ENCODE measurements at regions not wholly inside any gene's neighbourhood (a gene's known extent, or its start where the extent isn't known, plus 50 kb on each side); places are given as distances from the start of the nearest gene placed in this dataset.
A peak's percentile ranks its signal among the peaks of the same experiment; 100 is the strongest.

DNA sequence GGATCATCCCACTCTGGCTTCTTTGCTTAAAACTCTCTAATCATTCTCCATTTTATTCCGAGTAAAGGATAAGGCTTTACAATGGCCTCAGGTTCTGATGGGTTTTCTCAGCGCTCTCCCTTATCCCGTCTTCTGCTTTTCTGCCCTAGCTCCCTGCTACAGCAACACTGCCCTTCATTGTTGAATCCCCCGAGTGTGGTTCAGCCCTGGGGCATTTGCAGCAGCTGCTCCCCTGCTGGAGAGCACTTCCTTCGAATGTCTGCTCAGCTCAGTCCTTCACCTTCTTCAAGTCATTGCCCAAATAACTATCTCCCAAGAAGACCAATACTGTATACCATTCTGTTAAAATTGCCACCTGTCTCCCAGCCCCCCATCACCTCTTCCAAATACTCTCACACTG, 111.8 kb downstream of the TBXT start:
- Mint-ChIP-seq H3K4me3 (ENCODE audit: unreplicated experiment) (no peak overlapping the region), H3K36me3 (ENCODE audit: unreplicated experiment) (peaks cover 4% of the 10 kb centered on the region), H3K9me3 (ENCODE audit: unreplicated experiment) (peaks cover 34% of the 10 kb centered on the region), H3K27ac (ENCODE audit: unreplicated experiment) (no peak overlapping the region), H3K4me1 (ENCODE audit: unreplicated experiment) (peaks cover 2% of the 10 kb centered on the region), H3K27me3 (ENCODE audit: unreplicated experiment) (peaks cover 13% of the 10 kb centered on the region)
- no peak for TF ChIP-seq CTCF (IDR thresholded peaks at IDR 0.05)
- no peak for DNase-seq (ENCODE audit: extremely low spot score, unreplicated experiment)

DNA sequence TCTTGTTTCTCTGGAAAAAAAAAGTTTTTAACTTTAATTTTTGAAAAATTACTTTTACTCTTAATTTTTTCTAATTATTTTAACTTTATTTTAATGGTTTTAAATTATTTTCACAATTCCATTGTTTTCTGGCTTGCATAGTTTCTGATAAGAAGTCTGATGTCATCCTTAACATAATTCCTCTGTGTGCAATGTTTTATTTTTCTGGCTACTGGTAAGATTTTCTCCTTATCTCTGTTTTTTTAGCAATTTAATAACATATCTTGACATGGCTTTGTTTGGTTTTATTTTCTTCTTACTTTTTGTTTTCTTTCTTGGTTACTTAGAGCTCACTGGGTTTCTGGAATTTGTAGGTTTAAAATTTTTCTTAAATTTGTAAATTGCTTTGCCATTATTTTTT, 114.8 kb downstream of the TBXT start:
- H3K9me3 Mint-ChIP-seq (ENCODE audit: unreplicated experiment), result peaks cover 44% of the 10 kb centered on the region

GRCh38 chr6:166050559-166050958, 117.1 kb downstream of the TBXT start:
- Mint-ChIP-seq H3K4me1 (ENCODE audit: unreplicated experiment) (peaks cover 11% of the 10 kb centered on the region), H3K36me3 (ENCODE audit: unreplicated experiment) (peaks cover 4% of the 10 kb centered on the region), H3K9me3 (ENCODE audit: unreplicated experiment) (peaks cover 49% of the 10 kb centered on the region), H3K27me3 (ENCODE audit: unreplicated experiment) (no peaks in the 10 kb centered on the region), H3K27ac (ENCODE audit: unreplicated experiment) (no peak overlapping the region), H3K4me3 (ENCODE audit: unreplicated experiment) (no peak overlapping the region)
- TF ChIP-seq CTCF (IDR thresholded peaks at IDR 0.05), result no peak
- DNase-seq (ENCODE audit: extremely low spot score, unreplicated experiment), result no peak

More for the DNA sequence above, 114.8 kb downstream of the TBXT start:
- Mint-ChIP-seq H3K4me1 (ENCODE audit: unreplicated experiment) (peaks cover under 1% of the 10 kb centered on the region), H3K27me3 (ENCODE audit: unreplicated experiment) (peaks cover 5% of the 10 kb centered on the region), H3K36me3 (ENCODE audit: unreplicated experiment) (peaks cover 4% of the 10 kb centered on the region), H3K4me3 (ENCODE audit: unreplicated experiment) (no peak overlapping the region), H3K27ac (ENCODE audit: unreplicated experiment) (no peak overlapping the region)
- TF ChIP-seq CTCF (IDR thresholded peaks at IDR 0.05), result no peak
- DNase-seq (ENCODE audit: extremely low spot score, unreplicated experiment), result no peak

GRCh38 chr6:166046982-166047381, 120.7 kb downstream of the TBXT start:
- Mint-ChIP-seq H3K27me3 (ENCODE audit: unreplicated experiment) (no peaks in the 10 kb centered on the region), H3K4me1 (ENCODE audit: unreplicated experiment) (peaks cover 15% of the 10 kb centered on the region), H3K4me3 (ENCODE audit: unreplicated experiment) (no peak overlapping the region), H3K27ac (ENCODE audit: unreplicated experiment) (no peak overlapping the region), H3K36me3 (ENCODE audit: unreplicated experiment) (peaks cover 2% of the 10 kb centered on the region), H3K9me3 (ENCODE audit: unreplicated experiment) (peaks cover 24% of the 10 kb centered on the region)
- no peak for TF ChIP-seq CTCF (IDR thresholded peaks at IDR 0.05)
- DNase-seq (ENCODE audit: extremely low spot score, unreplicated experiment), result no peak

- peaks cover 18% of the 10 kb centered on the region for H3K4me1 Mint-ChIP-seq (ENCODE audit: unreplicated experiment)
- DNase-seq (ENCODE audit: extremely low spot score, unreplicated experiment), result no peak
- H3K27me3 Mint-ChIP-seq (ENCODE audit: unreplicated experiment), result no peaks in the 10 kb centered on the region
- peak overlapping the region; percentile 69 for H3K27ac Mint-ChIP-seq (ENCODE audit: unreplicated experiment)
- H3K4me3 Mint-ChIP-seq (ENCODE audit: unreplicated experiment), result no peak overlapping the region
- no peak for TF ChIP-seq CTCF (IDR thresholded peaks at IDR 0.05)
- peaks cover 18% of the 10 kb centered on the region for H3K9me3 Mint-ChIP-seq (ENCODE audit: unreplicated experiment)
- H3K36me3 Mint-ChIP-seq (ENCODE audit: unreplicated experiment), result no peaks in the 10 kb centered on the region
Observed at GRCh38 chr6:166046226-166046625, 121.4 kb downstream of the TBXT start.

Data from osteocyte (in vitro differentiated cells).